K562 (cell line): ENCODE measurements at regions not wholly inside any gene's neighbourhood (a gene's known extent, or its start where the extent isn't known, plus 50 kb on each side); places are given as distances from the start of the nearest gene placed in this dataset.

Experiments used
- ATAC-seq: fragments of 200-7000 bp; cut with Tn5 transposase; 3 replicates; pipeline ENCODE4 v1.9.1; 2020; ENCODE audit warnings: moderate library complexity
- BruUV-seq: library from RNA; stranded (reverse); fragments of 400-500 nt; replicated peaks from 2 replicates; lab custom pipeline; 2021; lab: Mats Ljungman, UMichigan
- CTCF ChIA-PET: fragments of 300-600 bp; formaldehyde crosslinking; extraction: SDS; loops from one replicate; lab custom pipeline; 2021; ENCODE audit warnings: low intra/inter-chr PET ratio; lab: Yijun Ruan, JAX
- POLR2A ChIA-PET: fragments of 300-600, 350-650 bp; sonication (Branson Sonifier 250); formaldehyde crosslinking; extraction: SDS; loops from one replicate; lab custom pipeline; 2021; ENCODE audit warnings: antibody characterized with exemption, inconsistent platforms; lab: Yijun Ruan, JAX
- DNase-seq, 4 experiments: peaks; one replicate each; pipeline versions ENCODE4 v3.0.0 to v3.0.0-alpha.2; 2011 to 2018; ENCODE audit warnings: low spot score in 3 of 4, mixed read lengths in 3 of 4; ENCODE audit errors: extremely low read depth in 1 of 4
- FAIRE-seq: peaks from 2 replicates; lab custom pipeline; 2011; peaks lifted over from hg19 to GRCh38; lab: Jason Lieb, UNC
- H2AFZ ChIP-seq: 2 replicates; pipeline ENCODE4 v1.6.0; 2011; ENCODE audit warnings: low read depth, low read length, control low read depth, inconsistent platforms
- H3K27ac ChIP-seq: fragments of 200-600 bp; 3 replicates; pipeline ENCODE4 v1.8.0; 2011; ENCODE audit warnings: low read depth, mild to moderate bottlenecking, control low read depth, inconsistent platforms, low read length, moderate library complexity, mixed read lengths; ENCODE audit errors: extremely low read depth
- H3K27me3 ChIP-seq, 2 experiments: fragments of 300-600 bp in 1 of 2; 2 replicates in 1 of 2; 3 replicates in 1 of 2; pipeline versions ENCODE4 v1.6.0 to v1.8.0; 2011; ENCODE audit warnings: inconsistent platforms in 2 of 2, low read length in 2 of 2, mild to moderate bottlenecking in 1 of 2, mixed read lengths in 1 of 2, moderate library complexity in 1 of 2; ENCODE audit not compliant: control insufficient read depth in 2 of 2, insufficient read depth in 2 of 2
- H3K36me3 ChIP-seq: fragments of 300-600 bp; 3 replicates; pipeline ENCODE4 v1.8.0; 2011; ENCODE audit warnings: mild to moderate bottlenecking, low read length, inconsistent platforms; ENCODE audit not compliant: control insufficient read depth, insufficient read depth
- H3K4me1 ChIP-seq, 2 experiments: fragments of 200-600 bp in 1 of 2; replicated peaks in 1 of 2; 2 replicates in 1 of 2; 3 replicates in 1 of 2; pipeline versions ENCODE4 v1.5.1 to v1.8.0; 2011; ENCODE audit warnings: inconsistent platforms in 2 of 2, low read length in 2 of 2, mild to moderate bottlenecking in 1 of 2, mixed read lengths in 1 of 2, moderate library complexity in 1 of 2; ENCODE audit not compliant: control insufficient read depth in 2 of 2, insufficient read depth in 2 of 2
- H3K4me2 ChIP-seq: 2 replicates; pipeline ENCODE4 v1.6.1; 2011; ENCODE audit warnings: low read length, control low read depth, inconsistent platforms, mixed read lengths; ENCODE audit not compliant: insufficient read depth
- H3K4me3 ChIP-seq: fragments of 200-600 bp; sonication (generic), shearing (Covaris generic); 2 replicates; pipeline ENCODE4 v1.5.1; 2016; ENCODE audit warnings: control low read depth, inconsistent platforms
- H3K79me2 ChIP-seq: fragments of 200-600 bp; 3 replicates; pipeline ENCODE4 v1.8.0; 2011; ENCODE audit warnings: low read length, inconsistent platforms; ENCODE audit not compliant: control insufficient read depth, insufficient read depth
- H3K9ac ChIP-seq, 2 experiments: 2 replicates each; pipeline versions ENCODE4 v1.6.0 to v1.6.1; 2011; ENCODE audit warnings: low read depth in 2 of 2, low read length in 2 of 2, control low read depth in 1 of 2, inconsistent platforms in 1 of 2, mild to moderate bottlenecking in 1 of 2, mixed read lengths in 1 of 2; ENCODE audit not compliant: insufficient read depth in 1 of 2
- H3K9me1 ChIP-seq: one replicate; pipeline ENCODE4 v1.6.0; 2011; ENCODE audit warnings: inconsistent platforms, mild to moderate bottlenecking, low read length, moderate library complexity; ENCODE audit not compliant: control insufficient read depth, insufficient read depth
- H3K9me3 ChIP-seq: replicated peaks from 2 replicates; pipeline ENCODE4 v1.5.1; 2011; ENCODE audit warnings: low read depth, low read length, inconsistent platforms; ENCODE audit not compliant: control insufficient read depth, insufficient read depth
- H4K20me1 ChIP-seq: replicated peaks from 2 replicates; pipeline ENCODE4 v1.6.1; 2011; ENCODE audit warnings: low read length, inconsistent platforms, mixed read lengths; ENCODE audit not compliant: control insufficient read depth, insufficient read depth
- IFI16 ChIP-seq: fragments of 250-450 bp; sonication (Bioruptor Pico); IDR thresholded peaks from 2 replicates; pipeline ENCODE4 v2.1.2; 2022; ENCODE audit warnings: mild to moderate bottlenecking, inconsistent platforms
- ZNF785 ChIP-seq: fragments of 250-450 bp; sonication (Bioruptor Pico); IDR thresholded peaks from 2 replicates; pipeline ENCODE4 v1.4.0; 2020; ENCODE audit warnings: mild to moderate bottlenecking
- WGBS: fragments of 100-300 bp; shearing (Covaris generic); methylation state at CpG from one replicate; pipeline ENCODE4 v1.1.6; 2016; ENCODE audit warnings: low coverage, mixed read lengths; ENCODE audit not compliant: insufficient coverage; ENCODE audit errors: missing lambda C conversion rate; 5-methylcytosine and 5-hydroxymethylcytosine counted together
- in situ Hi-C: fragments of 300-500 bp; cut with MboI; formaldehyde crosslinking; loops from 4 replicates; pipeline ENCODE4 v1.15.0; 2018; ENCODE audit warnings: inconsistent platforms, mixed read lengths
- intact Hi-C: fragments of 100-400 bp; cut with micrococcal nuclease; formaldehyde crosslinking; loops from 2 replicates; pipeline ENCODE4 v1.14.2; 2022
- TF ChIP-seq, protein P1 (sequence below): fragments of 250-450 bp; sonication (Bioruptor Pico); IDR thresholded peaks from 2 replicates; pipeline ENCODE4 v1.8.0; 2022; ENCODE audit warnings: inconsistent platforms
- TF ChIP-seq, protein P2 (sequence below): fragments of 250-450 bp; sonication (Bioruptor Pico); IDR thresholded peaks from 2 replicates; pipeline ENCODE4 v1.5.0; 2021; ENCODE audit warnings: mild to moderate bottlenecking, moderate library complexity

DNA sequence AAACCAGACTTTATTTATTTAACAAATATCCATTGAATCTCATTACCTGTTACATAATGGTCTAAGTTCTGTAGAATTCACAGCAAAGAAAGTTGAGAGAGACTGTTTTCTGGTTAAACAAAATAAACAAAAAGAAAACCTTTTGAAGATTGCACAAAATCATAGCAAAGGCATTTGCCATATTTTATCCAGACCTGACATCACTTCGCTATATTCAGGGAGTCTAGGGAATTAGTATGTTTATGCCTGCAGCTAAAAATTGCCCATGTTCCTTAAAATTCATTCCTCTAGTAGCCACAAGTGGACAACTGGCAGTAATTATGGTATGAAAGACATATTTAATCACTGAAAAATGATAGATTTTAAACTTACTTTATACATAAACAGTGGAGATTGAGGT is 577.0 kb upstream of the DAB2 start:
- H3K36me3 ChIP-seq, result no peaks in the 10 kb centered on the region
- no peaks in the 10 kb centered on the region for H3K9me1 ChIP-seq
- H3K4me2 ChIP-seq, result no peak overlapping the region
- H3K27ac ChIP-seq, result no peak overlapping the region
- no peak overlapping the region for H2AFZ ChIP-seq
- DNase-seq (no peak), ATAC-seq (no peak), FAIRE-seq (no peak)
- in situ Hi-C loops (no loop called here), intact Hi-C loops (no loop called here)
- no TSS peak for BruUV-seq
- ChIA-PET CTCF (no interaction called here), POLR2A (no interaction called here)
- no peak overlapping the region for H3K9ac ChIP-seq
- TF ChIP-seq, protein P1, sequence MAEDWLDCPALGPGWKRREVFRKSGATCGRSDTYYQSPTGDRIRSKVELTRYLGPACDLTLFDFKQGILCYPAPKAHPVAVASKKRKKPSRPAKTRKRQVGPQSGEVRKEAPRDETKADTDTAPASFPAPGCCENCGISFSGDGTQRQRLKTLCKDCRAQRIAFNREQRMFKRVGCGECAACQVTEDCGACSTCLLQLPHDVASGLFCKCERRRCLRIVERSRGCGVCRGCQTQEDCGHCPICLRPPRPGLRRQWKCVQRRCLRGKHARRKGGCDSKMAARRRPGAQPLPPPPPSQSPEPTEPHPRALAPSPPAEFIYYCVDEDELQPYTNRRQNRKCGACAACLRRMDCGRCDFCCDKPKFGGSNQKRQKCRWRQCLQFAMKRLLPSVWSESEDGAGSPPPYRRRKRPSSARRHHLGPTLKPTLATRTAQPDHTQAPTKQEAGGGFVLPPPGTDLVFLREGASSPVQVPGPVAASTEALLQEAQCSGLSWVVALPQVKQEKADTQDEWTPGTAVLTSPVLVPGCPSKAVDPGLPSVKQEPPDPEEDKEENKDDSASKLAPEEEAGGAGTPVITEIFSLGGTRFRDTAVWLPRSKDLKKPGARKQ (CRISPR knock-in tag), result no peak
- TF ChIP-seq, protein P2, sequence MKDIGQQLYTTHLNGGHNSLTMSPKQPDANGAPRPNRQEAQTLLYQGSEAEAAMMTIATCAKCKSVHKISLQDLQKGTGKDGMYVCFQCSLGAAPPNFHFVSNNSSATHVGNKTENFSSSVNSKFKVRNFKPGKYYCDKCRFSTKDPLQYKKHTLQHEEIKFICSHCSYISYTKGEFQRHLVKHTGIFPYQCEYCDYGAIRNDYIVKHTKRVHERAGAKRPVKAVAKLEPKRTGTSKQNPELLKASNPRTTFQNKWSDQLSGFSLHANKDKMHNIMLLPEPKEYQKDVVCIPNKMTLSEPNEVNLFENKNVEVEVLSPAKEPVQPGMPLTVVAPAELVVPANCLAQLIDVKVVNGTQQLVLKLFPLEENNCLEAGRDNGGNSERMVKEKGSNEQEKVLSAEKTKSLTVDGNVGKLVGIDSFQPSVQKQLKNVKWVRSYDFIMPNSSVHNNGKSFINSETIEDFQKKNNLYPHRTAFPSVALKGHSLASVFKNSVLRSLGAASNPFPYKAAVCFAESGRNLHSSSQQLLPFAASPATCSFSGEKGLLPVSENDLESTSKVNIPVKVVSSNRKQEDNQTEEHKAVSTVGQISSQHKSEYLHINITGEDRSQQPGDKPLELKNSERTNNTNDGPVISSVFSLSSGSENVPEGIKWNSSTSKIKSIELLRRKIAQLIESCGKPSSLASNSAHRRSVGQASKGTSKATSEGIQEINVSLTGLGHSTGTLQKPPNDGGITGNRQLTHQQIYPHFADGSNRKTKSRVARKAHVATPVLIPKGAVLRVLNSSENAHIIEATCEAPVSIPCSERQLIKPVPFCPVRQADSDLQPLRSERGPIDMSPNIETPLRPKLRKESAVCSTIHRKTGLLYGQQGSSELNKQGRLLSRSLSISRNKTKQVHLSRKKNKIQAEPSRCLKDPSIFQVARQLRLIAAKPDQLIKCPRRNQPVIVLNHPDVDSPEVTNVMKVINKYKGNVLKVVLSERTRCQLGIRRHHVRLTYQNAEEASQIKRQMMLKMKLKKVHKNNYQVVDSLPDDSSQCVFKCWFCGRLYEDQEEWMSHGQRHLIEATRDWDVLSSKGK, result no peak
- TF ChIP-seq ZNF785 (CRISPR knock-in tag) (no peak), IFI16 (CRISPR knock-in tag) (no peak)
- H3K79me2 ChIP-seq, result no peaks in the 10 kb centered on the region
- no peak overlapping the region for H3K4me3 ChIP-seq
- H3K4me1 ChIP-seq, result no peaks in the 10 kb centered on the region
- no peaks in the 10 kb centered on the region for H3K9me3 ChIP-seq
- no peaks in the 10 kb centered on the region for H4K20me1 ChIP-seq
- no peaks in the 10 kb centered on the region for H3K27me3 ChIP-seq
- WGBS, result 0% methylated on average over 1 of the region's 1 CpG
